ENCODE measurements at regions not wholly inside any gene's neighbourhood (a gene's known extent, or its start where the extent isn't known, plus 50 kb on each side); places are given as distances from the start of the nearest gene placed in this dataset.
"Not testable (repeated sequence)": the region's sequence is repeated elsewhere in the genome, so short reads cannot be mapped to it uniquely, and the experiment has no call there.

DNA sequence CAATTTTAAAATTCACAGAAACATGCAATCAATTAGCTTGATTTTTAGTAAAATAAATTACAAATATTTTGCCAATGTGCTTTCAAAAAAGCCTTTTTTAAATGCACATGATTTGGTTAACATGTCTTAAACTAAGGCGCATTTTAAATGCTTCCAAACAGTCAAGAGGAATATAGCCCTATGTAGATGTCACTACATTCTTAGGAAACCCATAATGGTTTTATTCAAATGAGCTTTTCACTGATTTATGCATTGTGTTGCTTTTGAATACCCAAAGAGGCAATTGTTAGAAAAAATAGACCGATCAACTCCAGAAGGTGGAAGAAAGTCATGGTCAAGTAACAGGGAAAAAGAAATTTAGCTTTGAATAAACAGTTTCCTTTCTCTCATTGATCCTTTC, 366.9 kb upstream of the PPP2R3A start:
- no peak overlapping the region for H3K4me3 ChIP-seq
- WGBS, result 81% methylated on average over 2 of the region's 2 CpGs
- TF ChIP-seq POLR2AphosphoS5 (IDR thresholded peaks at IDR 0.05), result no peak
- no peak for TF ChIP-seq EP300 (IDR thresholded peaks at IDR 0.05)
- no peak for TF ChIP-seq POLR2A (IDR thresholded peaks at IDR 0.05)
- TF ChIP-seq CTCF (IDR thresholded peaks at IDR 0.05), result no peak

GRCh38 chr3:135604512-135604911, 361.0 kb upstream of the PPP2R3A start:
- not testable (repeated sequence) for H3K27ac ChIP-seq; H3K4me1 ChIP-seq; DNase-seq (ENCODE audit: low spot score in 2 of 2); H3K36me3 ChIP-seq; H3K9me3 ChIP-seq; H3K4me3 ChIP-seq; H3K27me3 ChIP-seq
- WGBS, result 88% methylated on average over 9 of the region's 10 CpGs

More for the DNA sequence above, 366.9 kb upstream of the PPP2R3A start:
- Histone ChIP-seq H3K4me1 (no peaks in the 10 kb centered on the region), H3K9me3 (no peaks in the 10 kb centered on the region), H3K36me3 (no peaks in the 10 kb centered on the region), H3K27me3 (no peaks in the 10 kb centered on the region), H3K27ac (no peak overlapping the region)
- DNase-seq (ENCODE audit: low spot score in 2 of 2), result no peak

GRCh38 chr3:135618123-135618522, 347.4 kb upstream of the PPP2R3A start:
- WGBS, result 61% methylated on average over 4 of the region's 4 CpGs
- H3K27me3 ChIP-seq, result no peaks in the 10 kb centered on the region
- H3K4me3 ChIP-seq, result no peak overlapping the region
- no peaks in the 10 kb centered on the region for H3K36me3 ChIP-seq
- TF ChIP-seq EP300 (IDR thresholded peaks at IDR 0.05), result no peak
- no peak for TF ChIP-seq CTCF (IDR thresholded peaks at IDR 0.05)
- TF ChIP-seq POLR2AphosphoS5 (IDR thresholded peaks at IDR 0.05), result no peak
- no peak for TF ChIP-seq POLR2A (IDR thresholded peaks at IDR 0.05)
- H3K4me1 ChIP-seq, result no peaks in the 10 kb centered on the region
- H3K27ac ChIP-seq, result no peak overlapping the region
- no peaks in the 10 kb centered on the region for H3K9me3 ChIP-seq
- no peak for DNase-seq (ENCODE audit: low spot score in 2 of 2)

- Histone ChIP-seq H3K4me1 (no peaks in the 10 kb centered on the region), H3K27ac (no peak overlapping the region), H3K9me3 (no peaks in the 10 kb centered on the region), H3K4me3 (no peak overlapping the region), H3K36me3 (no peaks in the 10 kb centered on the region), H3K27me3 (no peaks in the 10 kb centered on the region)
- DNase-seq (ENCODE audit: low spot score in 2 of 2), result no peak
- WGBS, result 76% methylated on average over 3 of the region's 3 CpGs
- TF ChIP-seq CTCF (IDR thresholded peaks at IDR 0.05) (no peak), POLR2A (IDR thresholded peaks at IDR 0.05) (no peak), EP300 (IDR thresholded peaks at IDR 0.05) (no peak), POLR2AphosphoS5 (IDR thresholded peaks at IDR 0.05) (no peak)
Measured at GRCh38 chr3:135621184-135621920, 344.2 kb upstream of the PPP2R3A start.

DNA sequence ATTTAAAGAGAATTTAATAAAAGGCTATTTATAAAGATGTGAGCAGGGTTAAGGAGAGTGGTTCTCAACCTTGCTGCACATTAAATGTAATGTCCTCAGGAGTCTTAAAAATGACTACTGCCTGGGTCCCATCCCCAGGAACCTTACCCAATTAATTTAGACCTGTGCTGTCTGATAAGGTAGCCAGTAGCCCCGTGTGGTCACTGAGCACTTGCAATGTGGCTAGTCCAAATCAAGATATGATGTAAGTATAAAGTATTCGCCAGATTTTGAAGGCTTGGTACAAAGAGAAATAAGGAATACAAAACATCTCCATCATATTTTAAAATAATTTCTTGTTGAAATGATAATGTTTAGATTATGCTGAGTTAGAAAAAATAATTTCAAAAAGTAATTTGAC, 343.3 kb upstream of the PPP2R3A start:
- H3K27ac ChIP-seq, result no peak overlapping the region
- no peak for DNase-seq (ENCODE audit: low spot score in 2 of 2)
- 78% methylated on average over 2 of the region's 2 CpGs for WGBS
- no peaks in the 10 kb centered on the region for H3K36me3 ChIP-seq
- H3K9me3 ChIP-seq, result no peaks in the 10 kb centered on the region
- H3K4me3 ChIP-seq, result no peak overlapping the region
- no peaks in the 10 kb centered on the region for H3K4me1 ChIP-seq
- no peaks in the 10 kb centered on the region for H3K27me3 ChIP-seq
- TF ChIP-seq CTCF (IDR thresholded peaks at IDR 0.05) (no peak), POLR2AphosphoS5 (IDR thresholded peaks at IDR 0.05) (no peak), EP300 (IDR thresholded peaks at IDR 0.05) (no peak), POLR2A (IDR thresholded peaks at IDR 0.05) (no peak)

GRCh38 chr3:135622656-135623055, 342.9 kb upstream of the PPP2R3A start:
- H3K27me3 ChIP-seq, result no peaks in the 10 kb centered on the region
- DNase-seq (ENCODE audit: low spot score in 2 of 2), result no peak
- H3K4me3 ChIP-seq, result no peak overlapping the region
- no peaks in the 10 kb centered on the region for H3K4me1 ChIP-seq
- TF ChIP-seq CTCF (IDR thresholded peaks at IDR 0.05) (no peak), POLR2A (IDR thresholded peaks at IDR 0.05) (no peak), POLR2AphosphoS5 (IDR thresholded peaks at IDR 0.05) (no peak), EP300 (IDR thresholded peaks at IDR 0.05) (no peak)
- no peaks in the 10 kb centered on the region for H3K9me3 ChIP-seq
- no peaks in the 10 kb centered on the region for H3K36me3 ChIP-seq
- H3K27ac ChIP-seq, result no peak overlapping the region
